ENCODE measurements at regions not wholly inside any gene's neighbourhood (a gene's known extent, or its start where the extent isn't known, plus 50 kb on each side); places are given as distances from the start of the nearest gene placed in this dataset.
A peak's percentile ranks its signal among the peaks of the same experiment; 100 is the strongest.

- no peaks in the 10 kb centered on the region for H3K9me3 Mint-ChIP-seq
- peaks cover 2% of the 10 kb centered on the region for H3K4me1 Mint-ChIP-seq (ENCODE audit: low read depth)
- ATAC-seq (replicated peaks in 1 of 2) (no peak), DNase-seq (no peak)
- no peaks in the 10 kb centered on the region for H3K27me3 Mint-ChIP-seq (ENCODE audit: low read depth)
- H3K4me3 Mint-ChIP-seq, result no peak overlapping the region
- no peaks in the 10 kb centered on the region for H3K36me3 Mint-ChIP-seq (ENCODE audit: insufficient read depth in 2 of 2)
- no peak overlapping the region for H3K27ac Mint-ChIP-seq
These were observed 102.0 kb upstream of the DMAC1 start for GRCh38 chr9:7901621-7902020.

- H3K4me1 Mint-ChIP-seq (ENCODE audit: low read depth), result no peaks in the 10 kb centered on the region
- H3K27me3 Mint-ChIP-seq (ENCODE audit: low read depth), result no peaks in the 10 kb centered on the region
- H3K4me3 Mint-ChIP-seq, result no peak overlapping the region
- ATAC-seq (replicated peaks in 1 of 2) (no peak), DNase-seq (no peak)
- H3K27ac Mint-ChIP-seq, result no peak overlapping the region
- H3K9me3 Mint-ChIP-seq, result no peaks in the 10 kb centered on the region
- no peaks in the 10 kb centered on the region for H3K36me3 Mint-ChIP-seq (ENCODE audit: insufficient read depth in 2 of 2)
These were observed 101.0 kb upstream of the DMAC1 start for GRCh38 chr9:7900541-7900940.

- ATAC-seq (replicated peaks in 1 of 2) (no peak), DNase-seq (no peak)
- no peaks in the 10 kb centered on the region for H3K27me3 Mint-ChIP-seq (ENCODE audit: low read depth)
- no peaks in the 10 kb centered on the region for H3K36me3 Mint-ChIP-seq (ENCODE audit: insufficient read depth in 2 of 2)
- H3K4me3 Mint-ChIP-seq, result no peak overlapping the region
- no peaks in the 10 kb centered on the region for H3K4me1 Mint-ChIP-seq (ENCODE audit: low read depth)
- H3K27ac Mint-ChIP-seq, result no peak overlapping the region
- no peaks in the 10 kb centered on the region for H3K9me3 Mint-ChIP-seq
These were observed 100.2 kb upstream of the DMAC1 start for GRCh38 chr9:7899753-7900152.

GRCh38 chr9:7894231-7894630 is 94.7 kb upstream of the DMAC1 start:
- Mint-ChIP-seq H3K4me3 (no peak overlapping the region), H3K27me3 (ENCODE audit: low read depth) (no peaks in the 10 kb centered on the region), H3K9me3 (peaks cover 6% of the 10 kb centered on the region in 2 donors), H3K27ac (no peak overlapping the region), H3K36me3 (ENCODE audit: insufficient read depth in 2 of 2) (peaks cover 3 to 5% of the 10 kb centered on the region in 2 donors), H3K4me1 (ENCODE audit: low read depth) (no peaks in the 10 kb centered on the region)
- DNase-seq (no peak), ATAC-seq (replicated peaks in 1 of 2) (no peak)

GRCh38 chr9:7892975-7893374 is 93.4 kb upstream of the DMAC1 start:
- ATAC-seq (replicated peaks in 1 of 2), result no peak
- H3K27ac Mint-ChIP-seq, result no peak overlapping the region
- peaks cover 6% of the 10 kb centered on the region in 2 donors for H3K9me3 Mint-ChIP-seq

GRCh38 chr9:7879551-7880245 is 80.1 kb upstream of the DMAC1 start:
- H3K27me3 Mint-ChIP-seq (ENCODE audit: low read depth), result no peaks in the 10 kb centered on the region
- peaks cover 15 to 22% of the 10 kb centered on the region in 2 donors for H3K9me3 Mint-ChIP-seq
- peak overlapping the region in 1 of 2 donors; percentile 13 for H3K4me3 Mint-ChIP-seq
- peak; percentile 59 to 68 for DNase-seq
- H3K36me3 Mint-ChIP-seq (ENCODE audit: insufficient read depth in 2 of 2), result peaks cover 13 to 14% of the 10 kb centered on the region in 2 donors
- ATAC-seq (replicated peaks in 1 of 2), result peak; percentile 96 to 97
- H3K4me1 Mint-ChIP-seq (ENCODE audit: low read depth), result peaks cover 22% of the 10 kb centered on the region
- peak overlapping the region; percentile 31 for H3K27ac Mint-ChIP-seq

More at GRCh38 chr9:7892975-7893374, 93.4 kb upstream of the DMAC1 start:
- no peaks in the 10 kb centered on the region for H3K27me3 Mint-ChIP-seq (ENCODE audit: low read depth)
- H3K36me3 Mint-ChIP-seq (ENCODE audit: insufficient read depth in 2 of 2), result peaks cover 3 to 5% of the 10 kb centered on the region in 2 donors
- no peak overlapping the region for H3K4me3 Mint-ChIP-seq
- H3K4me1 Mint-ChIP-seq (ENCODE audit: low read depth), result no peaks in the 10 kb centered on the region
- no peak for DNase-seq

- Mint-ChIP-seq H3K36me3 (ENCODE audit: insufficient read depth in 2 of 2) (peaks cover 1 to 4% of the 10 kb centered on the region in 2 donors), H3K27me3 (ENCODE audit: low read depth) (no peaks in the 10 kb centered on the region), H3K4me1 (ENCODE audit: low read depth) (no peaks in the 10 kb centered on the region), H3K27ac (no peak overlapping the region), H3K4me3 (no peak overlapping the region), H3K9me3 (peaks cover 3 to 7% of the 10 kb centered on the region in 2 donors)
- DNase-seq, result no peak
- no peak for ATAC-seq (replicated peaks in 1 of 2)
These were observed 72.6 kb upstream of the DMAC1 start for GRCh38 chr9:7871977-7872730.

- Mint-ChIP-seq H3K4me3 (no peak overlapping the region), H3K27ac (no peak overlapping the region), H3K36me3 (ENCODE audit: insufficient read depth in 2 of 2) (peaks cover 0 to 2% of the 10 kb centered on the region in 2 donors), H3K4me1 (ENCODE audit: low read depth) (no peaks in the 10 kb centered on the region), H3K9me3 (peaks cover 0 to 2% of the 10 kb centered on the region in 2 donors), H3K27me3 (ENCODE audit: low read depth) (no peaks in the 10 kb centered on the region)
- DNase-seq (no peak), ATAC-seq (replicated peaks in 1 of 2) (no peak)
These were observed 69.8 kb upstream of the DMAC1 start for GRCh38 chr9:7869340-7869739.

- no peak for ATAC-seq (replicated peaks in 1 of 2)
- Mint-ChIP-seq H3K36me3 (ENCODE audit: insufficient read depth in 2 of 2) (peaks cover 0 to 2% of the 10 kb centered on the region in 2 donors), H3K27me3 (ENCODE audit: low read depth) (peaks cover 11% of the 10 kb centered on the region), H3K4me1 (ENCODE audit: low read depth) (no peaks in the 10 kb centered on the region), H3K4me3 (no peak overlapping the region), H3K9me3 (peaks cover 0 to 2% of the 10 kb centered on the region in 2 donors), H3K27ac (no peak overlapping the region)
- no peak for DNase-seq
These were observed 62.6 kb upstream of the DMAC1 start for GRCh38 chr9:7862170-7862569.

GRCh38 chr9:7861086-7861485 is 61.5 kb upstream of the DMAC1 start:
- no peak overlapping the region for H3K27ac Mint-ChIP-seq
- peaks cover 0 to 2% of the 10 kb centered on the region in 2 donors for H3K9me3 Mint-ChIP-seq
- DNase-seq (no peak), ATAC-seq (replicated peaks in 1 of 2) (no peak)
- H3K4me3 Mint-ChIP-seq, result no peak overlapping the region
- peaks cover 11% of the 10 kb centered on the region for H3K27me3 Mint-ChIP-seq (ENCODE audit: low read depth)
- H3K36me3 Mint-ChIP-seq (ENCODE audit: insufficient read depth in 2 of 2), result no peaks in the 10 kb centered on the region
- no peaks in the 10 kb centered on the region for H3K4me1 Mint-ChIP-seq (ENCODE audit: low read depth)

GRCh38 chr9:7860335-7860709 is 60.7 kb upstream of the DMAC1 start:
- Mint-ChIP-seq H3K36me3 (ENCODE audit: insufficient read depth in 2 of 2) (no peaks in the 10 kb centered on the region), H3K27me3 (ENCODE audit: low read depth) (peaks cover 11% of the 10 kb centered on the region), H3K27ac (no peak overlapping the region), H3K4me1 (ENCODE audit: low read depth) (no peaks in the 10 kb centered on the region), H3K4me3 (no peak overlapping the region), H3K9me3 (no peaks in the 10 kb centered on the region)
- ATAC-seq (replicated peaks in 1 of 2) (no peak), DNase-seq (no peak)

GRCh38 chr9:7859701-7860334 is 60.2 kb upstream of the DMAC1 start:
- Mint-ChIP-seq H3K36me3 (ENCODE audit: insufficient read depth in 2 of 2) (no peaks in the 10 kb centered on the region), H3K27me3 (ENCODE audit: low read depth) (peaks cover 11% of the 10 kb centered on the region)

GRCh38 chr9:7858166-7858565 is 58.6 kb upstream of the DMAC1 start:
- no peak for DNase-seq
- Mint-ChIP-seq H3K9me3 (no peaks in the 10 kb centered on the region), H3K27me3 (ENCODE audit: low read depth) (peaks cover 11% of the 10 kb centered on the region), H3K36me3 (ENCODE audit: insufficient read depth in 2 of 2) (no peaks in the 10 kb centered on the region), H3K4me1 (ENCODE audit: low read depth) (no peaks in the 10 kb centered on the region), H3K4me3 (no peak overlapping the region), H3K27ac (no peak overlapping the region)
- no peak for ATAC-seq (replicated peaks in 1 of 2)

More at GRCh38 chr9:7859701-7860334, 60.2 kb upstream of the DMAC1 start:
- ATAC-seq (replicated peaks in 1 of 2) (no peak), DNase-seq (no peak)
- H3K9me3 Mint-ChIP-seq, result no peaks in the 10 kb centered on the region
- H3K27ac Mint-ChIP-seq, result no peak overlapping the region
- no peak overlapping the region for H3K4me3 Mint-ChIP-seq
- H3K4me1 Mint-ChIP-seq (ENCODE audit: low read depth), result no peaks in the 10 kb centered on the region

Data from activated T-cell treated with anti-CD3 and anti-CD28 coated beads, Interleukin-2, amount 50 U/mL, for 72 hours (primary cell).